Germinal center (tissue), 1 donor: ENCODE measurements at regions not wholly inside any gene's neighbourhood (a gene's known extent, or its start where the extent isn't known, plus 50 kb on each side); places are given as distances from the start of the nearest gene placed in this dataset.

ENCODE experiments used
- DNase-seq: peaks from one replicate; pipeline ENCODE4 v3.0.0; 2012; ENCODE audit warnings: mixed read lengths, low spot score

DNA sequence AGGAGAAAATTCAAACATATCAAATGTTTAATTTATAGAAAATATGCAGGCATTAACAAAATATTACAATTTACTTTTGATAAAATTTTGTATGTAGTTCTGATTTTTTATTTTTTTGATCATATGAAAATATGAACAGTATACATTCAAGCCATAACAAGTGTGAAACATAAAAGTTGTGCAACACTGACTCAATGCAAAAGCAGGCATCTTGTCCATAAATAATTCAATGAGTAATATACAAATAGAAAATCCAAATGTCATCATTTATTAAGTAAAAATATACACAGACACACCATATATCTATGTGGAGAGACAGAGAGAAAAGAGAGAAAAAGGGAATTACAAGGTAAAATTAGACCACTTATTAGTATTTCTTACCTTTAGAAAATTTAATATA is 1183.9 kb downstream of the SLITRK1 start:
- no peak for DNase-seq

DNA sequence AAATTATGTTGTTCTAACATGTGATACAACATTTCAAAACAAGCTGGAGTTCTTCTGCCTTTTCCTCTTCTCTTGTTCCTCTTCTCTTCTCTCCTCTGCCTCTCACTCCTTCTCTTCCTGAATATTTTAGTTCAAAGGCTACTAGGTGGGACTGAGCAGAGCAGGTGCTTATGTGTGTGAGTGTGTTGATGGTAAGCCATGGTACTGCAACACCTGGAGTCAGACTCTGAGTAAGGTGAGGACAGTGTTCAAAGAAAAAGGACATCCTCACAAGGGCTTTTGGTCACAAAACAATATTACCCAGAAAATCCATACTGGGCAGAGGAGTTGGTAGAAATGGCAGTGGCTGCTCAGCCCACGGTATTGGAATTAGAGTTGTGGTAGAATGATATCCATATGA is 1188.7 kb downstream of the SLITRK1 start:
- no peak for DNase-seq

DNA sequence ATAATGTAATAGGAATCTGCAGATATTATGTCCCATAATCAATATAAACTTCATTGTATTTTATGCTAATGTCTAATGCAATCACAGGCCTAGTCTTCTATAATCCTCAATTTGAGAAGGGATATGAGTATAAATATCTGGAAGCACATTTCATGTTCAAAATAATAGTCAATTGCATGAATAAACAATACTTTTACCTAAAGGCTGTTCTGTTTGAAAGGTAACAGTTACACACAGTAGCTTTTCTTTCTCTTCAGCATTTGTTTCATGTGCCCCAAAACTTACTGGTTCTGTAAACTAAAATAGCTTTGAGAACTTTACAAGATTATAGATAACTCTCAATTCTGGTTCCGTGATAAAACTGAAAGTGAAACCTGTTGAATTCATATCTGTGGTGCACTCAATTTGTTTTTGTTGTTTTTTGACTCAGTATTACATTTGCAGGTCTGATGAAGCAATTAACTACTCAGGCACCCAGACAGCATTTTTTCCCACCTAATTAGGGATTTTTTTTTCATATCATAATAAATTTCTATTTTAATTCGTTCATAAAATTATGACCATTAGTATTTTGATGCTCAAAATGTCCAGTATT is 1193.8 kb downstream of the SLITRK1 start:
- DNase-seq: no peak

DNA sequence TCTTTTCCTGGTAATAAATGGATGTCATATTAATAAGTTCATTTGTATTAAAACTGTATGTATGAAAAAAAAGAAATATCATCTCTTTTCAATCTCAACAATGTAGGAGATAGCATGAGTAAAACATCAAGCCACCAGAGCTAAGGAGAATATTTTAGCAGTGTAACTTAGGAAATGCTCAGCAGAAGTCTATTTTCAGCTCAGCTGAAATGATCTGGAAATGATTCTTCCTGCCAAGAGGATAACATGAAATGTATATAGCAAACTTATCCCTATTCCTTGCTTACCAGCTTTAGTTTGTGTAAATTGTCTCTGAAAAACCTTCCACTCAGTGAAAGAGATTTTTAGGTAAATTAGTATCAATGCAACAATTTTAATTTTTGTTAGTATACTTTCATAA is 1194.4 kb downstream of the SLITRK1 start:
- DNase-seq: no peak

DNA sequence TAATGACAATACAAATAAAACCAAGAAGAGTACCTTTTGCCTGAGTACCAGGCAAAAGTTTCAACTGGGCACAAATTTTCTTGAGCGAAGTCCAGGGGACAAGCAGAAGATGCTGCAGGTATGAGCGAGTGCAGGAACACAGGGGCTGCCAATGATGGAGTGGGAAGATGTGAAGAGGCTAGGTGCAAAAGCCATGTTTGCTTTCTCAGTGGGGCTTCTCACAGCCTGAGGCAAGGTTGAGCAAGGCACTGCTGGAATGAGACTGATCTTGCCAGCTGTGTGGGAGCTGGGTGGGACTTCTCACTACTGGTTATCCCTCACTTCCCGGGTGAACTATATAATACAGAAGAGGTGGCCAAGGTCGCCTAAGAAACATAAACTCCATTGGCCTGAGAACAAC is 1200.7 kb downstream of the SLITRK1 start:
- no peak for DNase-seq

DNA sequence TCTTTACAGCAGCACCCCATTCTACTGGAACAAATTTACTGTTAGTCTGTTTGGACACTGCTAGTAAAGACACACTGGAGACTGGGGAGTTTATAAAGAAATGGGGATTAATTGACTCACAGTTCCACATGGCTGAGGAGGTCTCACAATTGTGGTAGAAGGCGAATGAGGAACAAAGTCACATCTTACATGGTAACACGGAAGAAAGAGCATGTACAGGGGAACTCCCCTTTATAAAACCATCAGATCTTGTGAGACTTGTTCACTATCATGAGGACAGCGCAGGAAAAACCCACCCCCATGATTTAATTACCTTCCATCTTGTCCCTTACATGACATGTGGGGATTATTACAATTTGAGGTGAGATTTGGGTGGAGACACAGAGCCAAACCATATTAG is 1204.2 kb downstream of the SLITRK1 start:
- no peak for DNase-seq

DNA sequence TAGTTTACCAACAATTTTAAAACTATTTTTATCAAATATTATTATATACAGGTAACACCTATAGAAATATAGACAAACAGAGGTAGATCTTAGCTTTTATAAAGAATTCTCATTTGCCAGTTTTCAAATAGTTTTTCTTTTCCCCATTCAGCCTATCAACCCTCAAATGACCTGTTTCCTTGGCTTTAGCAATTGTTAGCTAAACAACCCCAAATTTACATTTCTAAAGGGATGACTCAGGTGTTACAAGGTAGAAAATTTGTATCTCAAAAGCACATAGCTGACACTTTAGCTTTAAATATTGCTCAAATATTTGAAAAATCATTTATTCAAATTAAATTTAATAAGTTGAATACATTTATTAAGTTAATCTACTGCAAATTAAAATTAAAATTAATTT is 1207.2 kb downstream of the SLITRK1 start:
- DNase-seq: no peak

DNA sequence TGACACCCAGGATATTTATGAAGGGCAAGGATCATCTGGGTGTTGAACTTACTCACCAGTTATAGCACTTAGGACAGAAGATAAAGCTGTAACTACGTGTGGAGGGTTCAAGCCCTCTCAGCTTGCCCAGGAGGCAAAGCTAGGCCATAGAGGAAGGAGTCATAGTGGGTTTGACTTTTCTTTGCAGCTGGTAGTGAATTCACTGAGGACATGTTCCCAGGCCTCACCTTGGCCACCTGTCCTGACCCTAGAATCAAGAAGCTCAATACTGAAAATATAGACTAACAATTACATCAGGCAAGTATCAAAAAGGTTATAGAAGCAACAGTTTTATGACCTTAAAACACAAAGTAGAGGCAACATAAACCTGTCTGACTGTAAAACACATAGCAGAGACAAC is 1207.7 kb downstream of the SLITRK1 start:
- DNase-seq: no peak

DNA sequence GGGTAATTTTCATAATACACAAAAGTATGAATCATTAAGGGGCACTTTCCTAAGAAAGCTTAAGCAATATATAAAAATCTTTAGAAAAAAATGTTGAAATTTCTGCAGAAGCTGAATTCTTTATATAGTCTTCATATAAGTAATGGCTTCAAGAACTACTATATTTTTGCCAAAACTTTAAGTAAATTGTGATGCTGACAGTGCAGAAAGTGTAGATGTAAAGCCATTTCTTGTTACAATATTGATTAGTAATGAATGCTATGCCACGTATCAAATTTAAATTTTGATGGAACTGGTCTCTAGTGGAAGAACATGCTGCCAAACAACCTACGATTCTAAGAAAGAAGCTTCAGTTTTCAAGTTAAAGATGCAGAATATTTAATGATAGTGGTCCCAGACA is 1210.0 kb downstream of the SLITRK1 start:
- DNase-seq: no peak

DNA sequence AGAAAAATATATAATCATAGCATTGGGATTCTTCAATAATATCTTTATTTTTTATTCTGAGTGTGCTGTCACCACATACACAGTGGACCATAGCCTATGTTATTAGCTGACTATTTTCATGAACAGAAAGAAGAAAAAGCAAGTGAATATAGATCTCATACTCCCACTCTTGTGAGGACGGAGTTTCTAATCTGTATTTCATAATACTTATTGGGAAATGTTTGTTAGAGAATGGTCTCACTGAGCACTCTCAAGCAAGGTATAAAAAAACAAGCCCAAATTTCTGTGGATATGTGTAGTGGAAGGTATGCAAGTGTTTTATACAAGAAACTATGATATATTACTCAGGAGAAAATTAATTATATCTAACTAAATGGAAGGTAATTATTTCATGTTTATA is 1218.1 kb downstream of the SLITRK1 start:
- DNase-seq: no peak

DNA sequence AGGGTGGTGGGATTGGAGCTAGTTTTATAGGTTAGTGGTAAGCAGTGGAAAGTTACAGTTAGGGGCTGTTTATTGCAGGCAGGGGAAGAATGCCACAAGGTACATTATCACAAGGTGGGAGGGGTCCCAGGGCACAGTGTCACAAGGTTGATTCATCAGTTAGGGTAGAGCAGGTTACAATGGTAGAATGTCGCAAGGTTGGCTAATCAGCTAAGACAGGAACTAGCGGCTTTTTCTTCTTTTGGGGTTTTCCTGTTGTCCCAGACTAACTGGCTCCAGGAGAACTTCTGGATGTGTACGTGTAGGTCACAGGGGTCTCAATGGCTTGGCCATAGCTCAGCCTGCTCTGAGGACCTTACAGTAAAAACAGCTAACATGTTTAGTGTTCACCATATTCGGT is 1221.1 kb downstream of the SLITRK1 start:
- DNase-seq: no peak

DNA sequence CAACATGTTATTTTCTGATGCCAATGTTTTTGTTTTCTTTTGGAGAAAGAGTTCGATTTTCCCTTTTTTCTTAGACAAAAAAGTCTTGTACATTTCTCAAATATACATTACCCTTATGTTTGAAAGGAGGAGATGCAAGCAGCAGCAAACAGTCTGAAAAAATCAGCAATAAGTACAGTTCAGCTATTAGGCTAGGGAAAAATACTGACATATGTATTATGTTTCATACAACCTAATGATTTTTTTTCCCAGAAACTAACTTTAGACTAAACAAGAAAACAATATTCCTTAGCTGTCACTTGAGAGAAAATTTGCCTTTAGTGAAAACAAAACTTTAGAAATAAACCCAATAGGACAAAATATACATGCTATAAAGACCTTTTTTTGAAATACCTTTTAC is 1223.5 kb downstream of the SLITRK1 start:
- DNase-seq: no peak

DNA sequence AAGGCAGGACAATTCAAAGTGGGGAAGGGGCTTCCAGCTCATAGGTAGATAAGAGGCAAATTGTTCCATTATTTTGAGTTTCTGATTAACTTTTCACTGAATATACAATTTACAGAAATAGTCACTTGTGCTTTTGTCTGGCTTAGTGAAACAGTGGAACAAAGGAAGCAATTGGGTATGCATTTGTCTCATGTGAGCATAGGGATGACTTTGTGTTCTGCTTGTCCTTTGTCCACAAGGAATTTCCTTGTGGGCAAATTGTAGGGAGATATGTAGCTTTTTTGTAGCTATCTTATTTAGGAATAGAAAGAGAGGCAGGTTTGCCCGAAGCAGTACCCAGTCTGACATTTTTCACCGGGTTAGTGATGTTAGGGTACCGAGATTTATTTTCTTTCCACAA is 1224.8 kb downstream of the SLITRK1 start:
- DNase-seq: no peak

DNA sequence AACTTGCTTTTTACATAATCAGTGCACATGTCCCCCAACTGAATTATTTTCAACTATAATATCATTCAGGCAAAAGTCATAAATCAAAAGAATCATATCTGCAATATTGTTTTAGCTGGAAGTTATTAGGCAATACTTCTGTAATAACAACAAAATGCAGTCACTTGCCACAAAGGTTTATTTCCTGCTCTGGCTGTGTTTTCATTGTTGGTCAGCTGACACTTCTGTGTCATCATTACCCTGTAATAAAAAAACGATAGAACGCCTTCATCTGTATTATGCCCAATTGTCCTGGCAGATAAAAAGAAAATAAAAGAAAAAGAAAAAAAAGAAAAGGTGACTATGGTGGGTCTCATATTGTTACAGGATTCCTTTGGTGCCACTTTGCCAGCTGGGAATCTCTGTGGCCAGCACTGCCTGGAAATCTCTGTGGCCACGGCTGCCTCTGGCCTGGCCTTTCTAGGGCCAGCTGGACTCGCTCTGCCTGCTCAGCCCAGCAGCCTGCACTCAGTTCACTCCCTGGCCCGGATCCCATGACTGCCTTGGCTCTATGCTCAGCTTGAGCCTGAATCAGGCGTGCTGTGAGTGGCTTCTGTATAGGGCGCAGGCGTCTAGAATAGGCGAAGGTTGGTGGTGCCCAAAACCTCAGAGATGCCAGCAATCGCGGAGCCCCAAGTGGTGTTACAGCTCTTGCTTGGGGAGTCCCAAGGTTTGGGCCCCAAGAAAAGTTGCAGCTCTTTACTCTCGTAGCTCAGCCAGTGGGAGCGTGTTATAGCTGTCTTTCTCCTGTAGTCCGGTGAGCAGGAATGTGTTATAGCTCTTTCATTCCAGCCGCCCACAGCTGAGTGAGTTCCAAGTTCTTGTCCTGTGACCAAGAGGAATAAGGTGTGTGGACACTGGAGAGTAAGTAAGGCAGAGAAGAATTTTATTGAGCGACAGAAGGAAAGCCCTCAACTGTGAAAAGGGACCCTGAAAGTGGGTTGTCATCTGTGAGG is 1227.1 kb downstream of the SLITRK1 start:
- no peak for DNase-seq

DNA sequence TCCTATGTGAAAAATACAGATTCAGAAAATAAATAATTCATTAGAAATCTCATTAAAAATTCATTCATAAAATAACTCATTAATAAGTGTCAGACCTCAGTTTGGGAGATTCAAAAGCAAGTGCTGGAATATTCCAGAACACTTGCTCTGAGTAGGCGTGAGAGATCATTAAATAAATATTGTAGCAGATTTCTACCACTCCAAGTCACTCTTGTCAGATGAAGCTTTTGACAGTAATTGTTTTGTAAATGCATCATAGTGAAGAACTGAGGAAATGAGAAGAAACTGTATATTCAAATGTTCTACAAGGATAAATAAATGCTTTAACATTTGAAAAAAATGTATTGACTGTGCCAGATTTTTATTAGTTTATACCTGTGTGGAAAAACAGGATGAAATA is 1228.1 kb downstream of the SLITRK1 start:
- no peak for DNase-seq

DNA sequence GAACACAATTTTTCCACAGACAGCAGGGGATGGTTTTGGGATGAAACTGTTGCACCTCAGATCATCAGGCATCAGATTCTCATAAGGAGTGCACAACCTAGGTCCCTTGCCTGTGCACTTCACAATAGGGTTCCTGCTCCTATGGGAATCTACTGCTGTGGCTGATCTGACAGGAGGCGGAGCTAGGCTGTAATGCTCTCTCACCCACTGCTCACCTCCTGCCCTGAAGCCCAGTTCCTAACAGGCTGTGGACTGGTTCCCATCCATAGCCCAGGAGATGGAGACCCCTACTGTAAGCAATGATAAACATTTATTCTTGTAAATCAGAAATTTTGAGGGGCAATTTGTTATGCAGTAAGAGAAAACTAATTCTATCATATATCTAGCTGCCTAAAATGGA is 1234.7 kb downstream of the SLITRK1 start:
- no peak for DNase-seq

DNA sequence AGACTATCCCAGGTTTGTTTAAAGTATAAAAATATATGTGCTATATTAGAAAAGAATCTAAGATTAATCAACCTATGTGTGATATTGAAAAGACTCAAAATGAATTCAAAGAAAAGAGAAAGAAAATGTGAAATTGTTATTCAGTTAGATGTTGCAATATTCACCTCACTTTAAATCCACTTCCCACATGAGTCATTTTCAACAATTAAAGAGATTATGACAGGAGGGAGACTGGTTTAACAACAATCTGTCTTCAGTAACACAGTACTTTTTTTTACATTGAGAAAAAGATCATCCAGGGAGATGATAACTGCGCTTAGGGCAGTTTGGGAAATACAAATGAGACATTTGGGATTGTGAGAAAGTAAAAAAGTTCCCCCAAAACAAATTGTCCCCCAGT is 1246.2 kb downstream of the SLITRK1 start:
- DNase-seq: no peak

DNA sequence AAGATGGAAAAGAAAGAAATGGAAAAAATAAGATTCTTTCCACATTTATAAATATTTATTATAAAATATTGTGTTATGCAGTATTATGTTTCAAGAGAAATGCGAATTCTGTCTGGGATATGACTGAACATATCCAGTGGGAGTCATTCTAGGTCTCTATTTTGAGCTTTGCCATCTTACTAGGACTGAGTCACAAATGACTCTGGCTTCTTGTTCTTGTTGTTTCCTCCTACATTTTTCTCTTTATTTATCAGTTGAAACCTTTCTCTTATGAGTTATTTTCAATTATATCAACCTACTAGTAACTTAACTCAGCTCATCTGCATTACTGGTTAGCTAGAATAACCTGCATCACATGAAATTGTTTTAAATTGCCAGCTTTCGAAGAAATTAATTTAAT is 1247.3 kb downstream of the SLITRK1 start:
- no peak for DNase-seq

DNA sequence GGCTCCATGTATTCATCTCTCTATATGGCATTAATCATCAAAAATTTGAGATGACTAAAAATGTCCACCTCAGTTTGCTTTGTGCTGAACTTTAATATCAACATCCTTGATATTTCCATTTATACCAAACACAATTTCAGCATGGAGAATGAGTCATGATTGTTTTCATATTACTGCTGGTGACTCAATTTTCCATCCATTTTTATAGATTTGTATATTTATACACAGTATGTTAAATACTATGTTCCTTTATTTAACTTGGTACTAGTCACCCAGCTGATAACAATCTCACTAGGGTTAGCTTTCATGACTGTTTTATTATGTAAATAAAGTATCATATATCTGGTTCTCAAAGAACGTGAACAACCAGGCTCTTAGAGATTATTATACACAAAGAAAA is 1255.1 kb downstream of the SLITRK1 start:
- DNase-seq: no peak

DNA sequence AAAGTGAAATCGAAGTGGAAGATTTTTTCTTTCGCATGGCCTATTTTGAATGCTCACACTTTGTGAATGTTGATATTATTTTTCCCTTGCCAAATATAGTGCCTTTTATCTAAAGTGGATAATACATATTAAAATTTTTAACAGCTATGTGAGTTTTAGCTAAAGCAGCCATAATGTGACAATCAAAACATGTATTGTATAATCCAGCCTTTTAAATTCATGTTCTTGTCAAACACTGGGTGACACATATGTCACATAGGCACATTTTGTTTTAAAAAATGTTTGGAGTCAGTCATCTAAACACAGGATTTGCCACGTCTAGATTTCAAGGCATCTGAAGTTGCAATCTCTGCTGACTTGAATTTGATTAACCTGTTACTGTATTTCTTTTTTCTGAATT is 1256.6 kb downstream of the SLITRK1 start:
- DNase-seq: no peak

DNA sequence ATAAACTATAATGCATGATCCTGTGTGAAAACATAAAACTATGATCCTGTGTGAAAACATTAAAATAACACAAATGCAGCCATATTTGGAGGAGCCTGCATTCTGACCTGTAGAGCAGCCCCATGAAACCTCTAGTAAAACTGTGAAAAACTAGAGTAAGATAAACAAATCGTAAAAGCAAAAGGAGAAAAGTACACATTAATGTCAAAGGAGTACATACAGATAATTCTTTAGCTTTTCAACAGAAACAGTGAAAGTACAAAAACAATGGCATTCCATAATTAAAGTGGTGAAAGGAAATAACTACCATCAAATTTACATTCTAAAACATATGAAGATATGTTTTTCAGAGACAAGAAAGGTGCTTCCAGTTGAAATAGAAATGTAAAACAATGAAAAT is 1267.2 kb downstream of the SLITRK1 start:
- DNase-seq: no peak

DNA sequence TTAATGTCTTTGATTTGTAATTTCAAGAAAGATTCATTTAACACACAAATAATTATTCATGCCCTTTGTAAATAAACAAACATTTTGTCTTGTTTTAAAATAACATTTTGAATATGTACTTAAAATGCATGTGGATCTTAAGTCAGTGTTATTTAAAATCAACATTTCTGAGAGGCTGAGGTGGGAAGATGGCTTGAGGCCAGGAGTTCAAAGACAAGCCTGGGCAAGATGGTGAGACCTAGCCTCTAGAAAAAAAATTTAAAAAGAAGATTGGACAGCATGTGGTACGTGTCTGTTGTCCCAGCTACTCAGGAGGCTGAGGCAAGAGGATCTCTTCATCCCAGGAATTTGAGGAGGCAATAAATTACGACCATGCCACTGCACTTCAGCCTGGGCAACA is 1268.2 kb downstream of the SLITRK1 start:
- DNase-seq: no peak

DNA sequence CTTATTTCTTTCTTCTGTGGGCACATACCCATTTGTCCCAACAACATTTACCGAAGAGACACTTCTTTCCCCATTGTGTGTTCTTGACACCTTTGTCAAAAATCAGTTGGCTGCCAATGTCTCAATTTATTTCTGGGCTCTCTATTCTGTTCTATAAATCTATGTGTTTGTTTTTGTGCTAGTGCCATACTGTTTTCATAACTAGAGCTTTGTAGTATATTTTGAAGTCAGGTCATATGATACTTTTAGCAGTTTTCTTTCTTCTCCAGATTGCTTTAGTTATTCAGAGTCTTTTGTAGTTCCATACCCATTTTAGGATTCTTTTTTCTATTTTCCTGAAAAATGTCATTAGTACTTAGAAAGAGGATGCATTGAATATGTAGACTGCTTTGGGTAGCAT is 1276.3 kb downstream of the SLITRK1 start:
- DNase-seq: no peak

DNA sequence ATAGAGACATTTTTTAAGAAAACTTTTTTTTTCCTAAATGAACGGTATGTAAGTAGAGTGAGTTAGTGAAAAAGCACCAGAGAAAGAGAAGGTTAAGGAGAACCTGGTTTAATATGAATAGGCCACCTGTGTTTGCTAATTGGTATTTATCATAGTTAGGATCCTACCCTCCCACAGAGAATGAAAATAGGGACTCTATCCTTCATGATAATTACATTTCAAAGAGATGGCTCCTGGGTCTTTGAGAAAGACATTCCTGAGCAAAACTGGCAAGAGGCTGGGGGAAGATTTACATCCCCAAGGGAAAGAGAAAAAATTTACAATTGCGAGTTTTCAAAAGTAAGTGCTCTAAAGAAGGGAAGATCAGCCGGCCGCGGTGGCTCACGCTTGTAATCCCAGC is 1284.5 kb downstream of the SLITRK1 start:
- DNase-seq: no peak
